Natural killer cell (primary cell): ENCODE measurements at regions not wholly inside any gene's neighbourhood (a gene's known extent, or its start where the extent isn't known, plus 50 kb on each side); places are given as distances from the start of the nearest gene placed in this dataset.

ENCODE experiments used
- ATAC-seq, 3 donors: fragments of 150-1000 bp in 2 of 3; fragments of 200-7000 bp in 1 of 3; cut with Tn5 transposase; 1 replicate in 1 of 3; 2 replicates in 2 of 3; pipeline ENCODE4 v1.10.0; 2021; ENCODE audit warnings: mild to moderate bottlenecking in 2 of 3, moderate library complexity in 2 of 3
- DNase-seq, 2 donors: peaks; one replicate each; pipeline versions ENCODE4 v3.0.0 to v3.0.0-alpha.2; 2013 to 2021; ENCODE audit warnings: mixed read lengths in 1 of 2
- H3K27ac ChIP-seq: one replicate; pipeline ENCODE4 v1.5.1; 2013; ENCODE audit warnings: mild to moderate bottlenecking, low read length
- H3K27me3 ChIP-seq: one replicate; pipeline ENCODE4 v1.6.1; 2013; ENCODE audit warnings: low read length; ENCODE audit not compliant: control insufficient read depth, insufficient read depth
- H3K36me3 ChIP-seq: one replicate; pipeline ENCODE4 v1.6.1; 2013; ENCODE audit warnings: low read length; ENCODE audit not compliant: control insufficient read depth, insufficient read depth
- H3K4me1 ChIP-seq: one replicate; pipeline ENCODE4 v1.6.1; 2013; ENCODE audit warnings: low read length; ENCODE audit not compliant: control insufficient read depth, insufficient read depth
- H3K4me3 ChIP-seq: one replicate; pipeline ENCODE4 v1.5.1; 2013; ENCODE audit warnings: low read length
- H3K9me3 ChIP-seq: one replicate; pipeline ENCODE4 v1.6.1; 2013; ENCODE audit warnings: low read length; ENCODE audit not compliant: control insufficient read depth, insufficient read depth
- H3K27ac Mint-ChIP-seq, 2 donors: one replicate each; pipeline ENCODE4 v1.8.0; 2022; ENCODE audit warnings: mild to moderate bottlenecking in 2 of 2, mixed read lengths in 2 of 2, moderate library complexity in 1 of 2
- H3K27me3 Mint-ChIP-seq, 2 donors: one replicate each; pipeline ENCODE4 v1.8.0; 2022; ENCODE audit warnings: low read depth in 2 of 2, mixed read lengths in 2 of 2
- H3K36me3 Mint-ChIP-seq: one replicate; pipeline ENCODE4 v1.8.0; 2022; ENCODE audit warnings: mixed read lengths
- H3K4me1 Mint-ChIP-seq, 2 donors: one replicate each; pipeline ENCODE4 v1.8.0; 2022; ENCODE audit warnings: mixed read lengths in 2 of 2
- H3K4me3 Mint-ChIP-seq: one replicate; pipeline ENCODE4 v1.8.0; 2022; ENCODE audit warnings: mild to moderate bottlenecking, moderate library complexity, mixed read lengths
- H3K9me3 Mint-ChIP-seq, 2 donors: one replicate each; pipeline ENCODE4 v1.8.0; 2022; ENCODE audit warnings: mixed read lengths in 2 of 2
- CTCF ChIP-seq: fragments of 200-600 bp; IDR thresholded peaks from one replicate; pipeline ENCODE4 v1.8.0; 2022; ENCODE audit warnings: antibody characterized with exemption
- whole genome bisulfite sequencing: methylation state at CpG from one replicate; pipeline ENCODE4 v1.1.7; 2013; ENCODE audit warnings: missing lambda C conversion rate; ENCODE audit not compliant: insufficient coverage; 5-methylcytosine and 5-hydroxymethylcytosine counted together
- intact Hi-C: fragments of 100-400 bp; cut with micrococcal nuclease; formaldehyde crosslinking; loops from one replicate; pipeline ENCODE4 v1.14.2; 2022

GRCh38 chr22:46038174-46038487, 61.2 kb upstream of the WNT7B start:
- Mint-ChIP-seq H3K9me3 (no peaks in the 10 kb centered on the region), H3K36me3 (no peaks in the 10 kb centered on the region), H3K4me1 (peaks cover 11% of the 10 kb centered on the region in 2 donors), H3K27ac (no peak overlapping the region), H3K4me3 (no peak overlapping the region), H3K27me3 (no peaks in the 10 kb centered on the region)
- no peak for DNase-seq
- Histone ChIP-seq H3K36me3 (no peaks in the 10 kb centered on the region), H3K9me3 (no peaks in the 10 kb centered on the region), H3K4me3 (no peak overlapping the region), H3K4me1 (peaks cover 12% of the 10 kb centered on the region), H3K27me3 (no peaks in the 10 kb centered on the region), H3K27ac (no peak overlapping the region)
- no peak for TF ChIP-seq CTCF
- 97% methylated on average over 2 of the region's 2 CpGs for WGBS
- intact Hi-C loops, result loop anchor here (5.0 kb wide), 1 partner anchor 34 kb away; no protein-coding TSS in a partner anchor
- no peak for ATAC-seq

- Histone ChIP-seq H3K9me3 (no peaks in the 10 kb centered on the region), H3K4me3 (no peak overlapping the region), H3K27ac (no peak overlapping the region), H3K27me3 (no peaks in the 10 kb centered on the region), H3K36me3 (no peaks in the 10 kb centered on the region), H3K4me1 (peaks cover 18% of the 10 kb centered on the region)
- Mint-ChIP-seq H3K4me3 (no peak overlapping the region), H3K27ac (no peak overlapping the region), H3K27me3 (no peaks in the 10 kb centered on the region), H3K36me3 (no peaks in the 10 kb centered on the region), H3K9me3 (no peaks in the 10 kb centered on the region), H3K4me1 (peaks cover 11 to 16% of the 10 kb centered on the region in 2 donors)
- intact Hi-C loops, result loop anchor here (5.0 kb wide), 1 partner anchor 34 kb away; no protein-coding TSS in a partner anchor
- DNase-seq, result no peak
- no peak for TF ChIP-seq CTCF
- WGBS, result 83% methylated on average over 16 of the region's 18 CpGs
- ATAC-seq, result no peak
Observed at GRCh38 chr22:46038516-46039430, 61.8 kb upstream of the WNT7B start.

GRCh38 chr22:46039535-46039934, 62.6 kb upstream of the WNT7B start:
- DNase-seq (no peak), ATAC-seq (no peak)
- Histone ChIP-seq H3K27ac (no peak overlapping the region), H3K4me1 (peaks cover 25% of the 10 kb centered on the region), H3K27me3 (no peaks in the 10 kb centered on the region), H3K9me3 (no peaks in the 10 kb centered on the region), H3K36me3 (no peaks in the 10 kb centered on the region), H3K4me3 (no peak overlapping the region)
- 44% methylated on average over 6 of the region's 6 CpGs for WGBS
- no peaks in the 10 kb centered on the region for H3K9me3 Mint-ChIP-seq
- no peaks in the 10 kb centered on the region for H3K36me3 Mint-ChIP-seq
- H3K4me1 Mint-ChIP-seq, result peaks cover 11 to 20% of the 10 kb centered on the region in 2 donors
- no peaks in the 10 kb centered on the region for H3K27me3 Mint-ChIP-seq
- intact Hi-C loops, result loop anchor here (5.0 kb wide), 1 partner anchor 33 kb away; no protein-coding TSS in a partner anchor
- no peak overlapping the region for H3K27ac Mint-ChIP-seq
- H3K4me3 Mint-ChIP-seq, result no peak overlapping the region
- TF ChIP-seq CTCF, result no peak
